Vagina (tissue), 2 donors: ENCODE measurements at regions not wholly inside any gene's neighbourhood (a gene's known extent, or its start where the extent isn't known, plus 50 kb on each side); places are given as distances from the start of the nearest gene placed in this dataset.

Experiments used
- DNase-seq, 2 donors: peaks; one replicate each; pipeline ENCODE4 v3.0.0-alpha.2; 2017; ENCODE audit errors: extremely low spot score in 2 of 2
- H3K27ac ChIP-seq: fragments of 200-600 bp; sonication (generic); one replicate; pipeline ENCODE4 v1.5.1; 2019
- H3K27me3 ChIP-seq: fragments of 200-600 bp; sonication (generic); one replicate; pipeline ENCODE4 v1.5.1; 2019
- H3K36me3 ChIP-seq, 2 donors: fragments of 200-600 bp; sonication (generic); one replicate each; pipeline ENCODE4 v1.5.1; 2017 to 2019
- H3K4me1 ChIP-seq: fragments of 200-600 bp; sonication (generic); one replicate; pipeline ENCODE4 v1.5.1; 2019
- H3K4me3 ChIP-seq, 2 donors: fragments of 200-600 bp; sonication (generic); 1 replicate in 1 of 2; 2 replicates in 1 of 2; pipeline ENCODE4 v1.5.1; 2016 to 2019
- H3K9me3 ChIP-seq: fragments of 200-600 bp; sonication (generic); one replicate; pipeline ENCODE4 v1.5.1; 2019
- POLR2A ChIP-seq, 2 donors: fragments of 450-650 bp; IDR thresholded peaks; one replicate each; pipeline ENCODE4 v1.6.1; 2017; ENCODE audit warnings: antibody characterized with exemption in 2 of 2, mild to moderate bottlenecking in 2 of 2, moderate library complexity in 2 of 2
- POLR2AphosphoS5 ChIP-seq, 2 donors: sonication (generic); formaldehyde crosslinking; IDR thresholded peaks; one replicate each; pipeline ENCODE4 v1.9.0; 2017; ENCODE audit warnings: antibody characterized with exemption in 2 of 2, mild to moderate bottlenecking in 2 of 2, low read depth in 1 of 2; ENCODE audit not compliant: insufficient read depth in 1 of 2
- intact Hi-C: fragments of 100-400 bp; cut with DNase I; formaldehyde crosslinking; loops from one replicate; pipeline ENCODE4 v1.15.1; 2023
- TF ChIP-seq, protein P1 (sequence below), 3 experiments: fragments of 450-650 bp in 2 of 3; fragments of 200-600 bp in 1 of 3; sonication (generic) in 1 of 3; IDR thresholded peaks; one replicate each; pipeline ENCODE4 v1.5.1; 2017 to 2019; ENCODE audit warnings: antibody characterized with exemption in 3 of 3, mild to moderate bottlenecking in 2 of 3, moderate library complexity in 2 of 3

DNA sequence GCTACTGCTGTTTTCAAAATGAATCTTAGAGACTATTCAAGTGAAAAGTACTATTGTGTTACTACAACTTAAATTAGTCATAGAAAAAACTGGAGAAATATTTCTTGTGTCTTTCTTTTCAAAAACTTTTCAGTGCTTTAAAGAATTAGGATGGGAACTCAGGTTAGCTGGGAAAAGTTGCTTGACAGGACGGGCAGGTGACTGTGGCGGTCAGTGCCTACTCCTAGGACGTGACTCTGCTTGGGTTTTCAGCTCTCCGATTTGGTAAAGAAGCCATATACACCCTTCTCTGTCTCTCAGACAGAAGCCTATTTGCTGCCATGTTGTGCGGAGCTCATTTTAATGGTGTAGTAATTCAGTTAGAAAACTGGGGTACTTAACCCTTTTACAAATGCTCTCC lies 89.8 kb upstream of the CACNA2D3 start:
- DNase-seq = no peak
- TF ChIP-seq POLR2AphosphoS5 (IDR thresholded peaks at IDR 0.05; ENCODE audit: insufficient read depth in 1 of 2, low read depth in 1 of 2) = no peak
- TF ChIP-seq POLR2A (IDR thresholded peaks at IDR 0.05) = no peak
- TF ChIP-seq, protein P1, sequence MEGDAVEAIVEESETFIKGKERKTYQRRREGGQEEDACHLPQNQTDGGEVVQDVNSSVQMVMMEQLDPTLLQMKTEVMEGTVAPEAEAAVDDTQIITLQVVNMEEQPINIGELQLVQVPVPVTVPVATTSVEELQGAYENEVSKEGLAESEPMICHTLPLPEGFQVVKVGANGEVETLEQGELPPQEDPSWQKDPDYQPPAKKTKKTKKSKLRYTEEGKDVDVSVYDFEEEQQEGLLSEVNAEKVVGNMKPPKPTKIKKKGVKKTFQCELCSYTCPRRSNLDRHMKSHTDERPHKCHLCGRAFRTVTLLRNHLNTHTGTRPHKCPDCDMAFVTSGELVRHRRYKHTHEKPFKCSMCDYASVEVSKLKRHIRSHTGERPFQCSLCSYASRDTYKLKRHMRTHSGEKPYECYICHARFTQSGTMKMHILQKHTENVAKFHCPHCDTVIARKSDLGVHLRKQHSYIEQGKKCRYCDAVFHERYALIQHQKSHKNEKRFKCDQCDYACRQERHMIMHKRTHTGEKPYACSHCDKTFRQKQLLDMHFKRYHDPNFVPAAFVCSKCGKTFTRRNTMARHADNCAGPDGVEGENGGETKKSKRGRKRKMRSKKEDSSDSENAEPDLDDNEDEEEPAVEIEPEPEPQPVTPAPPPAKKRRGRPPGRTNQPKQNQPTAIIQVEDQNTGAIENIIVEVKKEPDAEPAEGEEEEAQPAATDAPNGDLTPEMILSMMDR (IDR thresholded peaks at IDR 0.05) = no peak
- intact Hi-C loops = no loop called here
- Histone ChIP-seq H3K27me3 (no peaks in the 10 kb centered on the region), H3K36me3 (no peaks in the 10 kb centered on the region), H3K4me1 (no peaks in the 10 kb centered on the region), H3K27ac (no peak overlapping the region), H3K4me3 (no peak overlapping the region), H3K9me3 (no peaks in the 10 kb centered on the region)

DNA sequence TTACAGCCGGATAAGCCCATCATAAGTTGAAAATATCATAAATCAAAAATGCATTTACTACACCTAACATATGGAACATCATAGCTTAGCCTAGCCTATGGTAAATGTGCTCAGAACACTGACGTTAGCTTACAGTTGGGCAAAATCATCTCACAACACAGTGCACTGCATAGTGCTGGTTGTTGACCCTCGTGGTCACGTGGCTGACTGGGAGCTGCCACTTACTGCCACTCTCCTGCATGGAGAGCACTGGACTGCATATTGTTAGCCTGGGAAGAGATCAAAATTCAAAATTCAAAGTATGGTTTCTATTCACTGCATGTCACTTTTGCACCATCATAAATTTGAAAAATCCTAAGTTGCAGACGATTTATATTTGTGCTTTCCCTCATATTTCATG lies 94.0 kb upstream of the CACNA2D3 start:
- no peaks in the 10 kb centered on the region for H3K36me3 ChIP-seq
- TF ChIP-seq, protein P1 (IDR thresholded peaks at IDR 0.05) = no peak
- TF ChIP-seq POLR2A (IDR thresholded peaks at IDR 0.05) (no peak), POLR2AphosphoS5 (IDR thresholded peaks at IDR 0.05; ENCODE audit: insufficient read depth in 1 of 2, low read depth in 1 of 2) (no peak)
- DNase-seq = no peak
- no peaks in the 10 kb centered on the region for H3K9me3 ChIP-seq
- peaks cover 5% of the 10 kb centered on the region for H3K4me1 ChIP-seq
- no peak overlapping the region for H3K27ac ChIP-seq
- intact Hi-C loops = no loop called here
- no peak overlapping the region for H3K4me3 ChIP-seq
- H3K27me3 ChIP-seq = no peaks in the 10 kb centered on the region

DNA sequence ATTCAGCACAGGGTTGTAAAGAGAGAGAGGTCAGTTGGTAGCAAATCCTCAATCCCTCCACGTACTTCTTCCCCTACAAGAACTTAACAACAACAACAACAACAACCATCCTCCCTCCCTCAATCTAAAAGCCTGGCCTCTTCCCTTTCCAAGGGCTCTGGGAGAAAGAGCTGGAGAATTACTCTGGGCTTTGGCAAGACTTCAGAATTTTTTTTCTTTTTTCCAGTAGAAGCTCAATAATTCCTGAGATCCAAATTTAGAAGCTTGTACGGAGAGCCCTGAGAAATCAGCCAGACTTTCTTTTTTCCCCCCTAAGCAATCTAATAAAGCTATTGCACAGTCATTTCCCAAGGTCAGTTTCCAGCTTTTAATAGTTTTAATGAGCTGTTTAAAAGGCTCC lies 95.8 kb upstream of the CACNA2D3 start:
- intact Hi-C loops = no loop called here

DNA sequence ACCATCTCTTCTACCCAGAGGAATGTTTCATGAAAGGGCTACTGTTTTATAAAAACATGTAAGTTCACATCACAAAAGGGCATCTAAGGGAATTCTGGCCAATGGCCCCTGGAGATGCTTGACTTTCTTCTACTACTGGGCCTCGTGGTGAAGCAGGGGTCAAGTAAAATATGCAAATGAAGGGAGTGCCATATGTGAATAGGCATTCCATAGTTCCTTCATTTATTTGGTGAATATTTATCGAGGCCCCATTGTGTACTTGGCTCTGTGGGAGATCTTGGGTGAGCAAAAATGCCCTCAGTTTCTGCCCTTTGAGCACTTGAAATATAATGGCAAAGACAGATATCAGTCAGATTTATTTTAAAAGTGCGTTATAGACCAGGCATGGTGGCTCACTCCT lies 101.3 kb upstream of the CACNA2D3 start:
- intact Hi-C loops = no loop called here
- DNase-seq = no peak
- H3K4me3 ChIP-seq = no peak overlapping the region
- H3K9me3 ChIP-seq = no peaks in the 10 kb centered on the region
- H3K27me3 ChIP-seq = no peaks in the 10 kb centered on the region
- H3K27ac ChIP-seq = no peak overlapping the region
- no peaks in the 10 kb centered on the region for H3K36me3 ChIP-seq
- H3K4me1 ChIP-seq = peaks cover under 1% of the 10 kb centered on the region
- TF ChIP-seq, protein P1 (IDR thresholded peaks at IDR 0.05) = no peak
- TF ChIP-seq POLR2AphosphoS5 (IDR thresholded peaks at IDR 0.05; ENCODE audit: insufficient read depth in 1 of 2, low read depth in 1 of 2) (no peak), POLR2A (IDR thresholded peaks at IDR 0.05) (no peak)

More for the DNA sequence above, 95.8 kb upstream of the CACNA2D3 start:
- Histone ChIP-seq H3K27me3 (no peaks in the 10 kb centered on the region), H3K27ac (no peak overlapping the region), H3K4me3 (no peak overlapping the region), H3K4me1 (peaks cover 5% of the 10 kb centered on the region), H3K9me3 (no peaks in the 10 kb centered on the region), H3K36me3 (no peaks in the 10 kb centered on the region)
- DNase-seq = no peak
- TF ChIP-seq POLR2AphosphoS5 (IDR thresholded peaks at IDR 0.05; ENCODE audit: insufficient read depth in 1 of 2, low read depth in 1 of 2) = no peak
- TF ChIP-seq, protein P1 (IDR thresholded peaks at IDR 0.05) = no peak
- TF ChIP-seq POLR2A (IDR thresholded peaks at IDR 0.05) = no peak

DNA sequence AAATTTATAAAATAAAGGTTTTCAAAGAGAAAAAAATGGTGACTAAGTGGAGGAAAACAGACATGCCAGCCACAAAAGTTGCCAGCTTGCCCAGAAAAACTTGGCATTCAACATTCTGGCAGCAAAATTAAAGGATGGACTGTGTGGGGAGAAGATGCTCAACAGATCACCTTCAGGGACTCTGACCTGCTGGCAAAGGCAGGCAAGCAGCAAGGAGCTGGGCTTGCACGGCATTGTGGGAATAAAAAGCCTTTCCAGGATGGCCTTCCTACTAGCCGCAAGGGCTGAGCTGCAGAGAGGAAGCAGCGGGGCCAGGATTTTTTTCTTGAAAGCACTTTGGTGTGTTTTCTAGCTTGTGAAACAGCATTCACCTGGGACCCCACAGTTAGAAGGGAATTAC lies 101.9 kb upstream of the CACNA2D3 start:
- Histone ChIP-seq H3K36me3 (no peaks in the 10 kb centered on the region), H3K4me1 (no peaks in the 10 kb centered on the region), H3K4me3 (no peak overlapping the region), H3K27me3 (no peaks in the 10 kb centered on the region), H3K9me3 (no peaks in the 10 kb centered on the region), H3K27ac (no peak overlapping the region)
- intact Hi-C loops = no loop called here
- DNase-seq = no peak
- TF ChIP-seq, protein P1 (IDR thresholded peaks at IDR 0.05) = no peak
- TF ChIP-seq POLR2AphosphoS5 (IDR thresholded peaks at IDR 0.05; ENCODE audit: insufficient read depth in 1 of 2, low read depth in 1 of 2) (no peak), POLR2A (IDR thresholded peaks at IDR 0.05) (no peak)
